CD4-positive, alpha-beta T cell treated with Interleukin-4 for 1 hour (primary cell): ENCODE measurements at regions not wholly inside any gene's neighbourhood (a gene's known extent, or its start where the extent isn't known, plus 50 kb on each side); places are given as distances from the start of the nearest gene placed in this dataset.
"Not testable (repeated sequence)": the region's sequence is repeated elsewhere in the genome, so short reads cannot be mapped to it uniquely, and the experiment has no call there.

ENCODE experiments used
- DNase-seq, 2 donors: peaks; one replicate each; pipeline ENCODE4 v3.0.0-alpha.2; 2020 to 2022

DNA sequence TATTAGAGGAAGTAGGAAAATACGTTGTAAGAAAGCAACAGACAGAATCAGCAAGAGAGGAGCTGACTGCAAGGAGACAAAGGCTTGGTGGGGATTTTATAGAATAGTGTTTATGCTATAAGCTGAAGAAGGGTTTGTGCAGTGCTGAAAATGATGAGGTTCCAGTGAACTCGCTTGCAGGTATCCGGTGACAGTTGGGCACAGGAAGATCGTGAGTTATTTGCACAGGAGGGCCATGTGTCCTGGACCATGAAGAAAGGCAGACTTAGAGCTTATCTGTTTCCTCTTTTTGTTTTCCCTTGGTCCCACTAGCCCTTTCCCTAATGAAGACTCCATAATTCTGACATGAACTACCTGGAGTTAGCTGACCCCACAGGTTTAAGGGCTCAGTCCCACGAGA is 61.4 kb downstream of the NXNL2 start:
- DNase-seq: no peak

DNA sequence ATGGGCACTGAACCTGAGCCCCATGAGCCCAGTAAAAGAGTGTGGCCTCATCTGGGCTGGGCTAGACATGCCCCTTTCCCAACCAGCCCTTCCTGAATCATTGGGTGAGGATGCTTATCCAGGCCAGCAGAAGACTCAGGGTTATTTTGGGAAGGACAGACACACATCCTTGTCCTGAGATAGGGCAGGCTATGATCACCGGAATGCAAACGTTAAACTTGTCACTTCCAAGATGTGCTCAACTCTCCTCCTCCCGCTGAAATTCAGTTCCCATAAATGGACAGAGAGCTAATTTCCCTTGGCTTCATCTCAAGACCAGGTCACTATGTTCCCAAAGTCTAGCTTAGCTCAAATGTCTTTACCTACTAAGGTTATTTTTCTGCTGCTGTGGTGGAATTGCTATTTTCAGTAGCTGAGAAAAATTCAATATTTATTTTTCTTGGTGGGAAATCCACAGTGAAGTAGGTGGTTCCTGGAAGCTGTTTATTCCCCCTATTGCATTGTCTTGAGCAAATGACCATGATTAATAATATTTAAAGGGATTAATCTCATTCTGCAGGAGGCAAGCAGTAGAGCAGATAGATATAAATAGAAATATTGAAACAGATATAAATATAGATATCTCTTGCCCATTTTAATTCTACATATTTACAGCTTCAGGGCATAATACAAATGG is 70.0 kb downstream of the NXNL2 start:
- no peak for DNase-seq

DNA sequence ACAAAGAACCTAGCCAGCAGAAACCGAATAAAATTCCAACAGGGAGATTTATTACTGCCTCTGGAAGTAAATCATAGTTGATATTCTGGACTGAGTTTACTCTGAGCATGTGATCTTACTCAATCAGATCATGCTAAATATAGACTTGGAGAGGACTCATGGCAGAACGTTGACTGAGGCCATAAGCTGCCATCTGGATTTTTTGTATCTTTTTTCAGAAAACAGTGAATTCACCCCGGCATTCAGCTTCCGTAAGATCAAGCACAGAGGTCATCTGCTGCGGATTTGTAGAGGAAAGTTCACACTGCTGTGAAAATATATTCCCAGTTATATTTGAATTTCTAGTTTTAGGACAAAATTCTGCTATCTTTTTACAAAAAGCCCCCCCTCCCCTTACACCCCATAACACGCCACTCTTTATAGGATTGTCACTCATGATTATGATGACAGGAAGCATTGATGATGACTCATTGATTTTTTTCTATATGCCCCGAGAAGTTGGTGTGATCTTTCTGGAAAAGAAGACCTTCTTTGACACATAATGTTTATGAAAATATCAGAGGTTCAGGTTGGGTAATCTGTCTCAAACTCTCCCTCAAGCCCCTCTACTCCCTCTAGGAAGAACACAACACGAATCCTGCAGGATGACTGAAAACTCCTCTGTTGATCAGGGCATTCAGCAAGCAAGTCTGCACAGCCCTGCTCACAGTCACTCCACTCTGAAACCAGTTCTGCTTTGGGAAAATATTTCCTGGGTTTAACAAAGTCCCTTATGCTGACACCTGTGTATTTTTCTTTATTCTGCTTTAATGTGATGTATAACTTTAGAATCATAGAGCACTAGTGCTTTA is 70.8 kb downstream of the NXNL2 start:
- no peak for DNase-seq

DNA sequence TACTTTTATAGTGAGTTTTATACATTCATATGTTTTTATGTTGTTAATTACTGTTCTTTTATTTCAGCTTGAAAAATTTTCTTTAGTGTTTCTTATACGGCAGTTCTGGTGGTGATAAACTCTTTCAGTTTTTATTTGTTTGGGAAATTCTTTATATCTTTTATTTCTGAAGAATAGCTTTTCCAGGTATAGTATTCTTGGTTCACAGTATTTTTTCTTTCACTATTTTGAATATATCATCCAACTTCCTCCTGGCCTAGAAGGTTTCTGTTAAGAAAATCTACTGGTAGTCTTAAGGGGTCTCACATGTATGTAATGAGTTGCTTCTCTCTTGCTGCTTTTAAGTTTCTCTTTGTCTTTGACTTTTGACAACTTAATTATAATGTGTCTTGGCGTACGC is 79.4 kb downstream of the NXNL2 start:
- DNase-seq: no peak

DNA sequence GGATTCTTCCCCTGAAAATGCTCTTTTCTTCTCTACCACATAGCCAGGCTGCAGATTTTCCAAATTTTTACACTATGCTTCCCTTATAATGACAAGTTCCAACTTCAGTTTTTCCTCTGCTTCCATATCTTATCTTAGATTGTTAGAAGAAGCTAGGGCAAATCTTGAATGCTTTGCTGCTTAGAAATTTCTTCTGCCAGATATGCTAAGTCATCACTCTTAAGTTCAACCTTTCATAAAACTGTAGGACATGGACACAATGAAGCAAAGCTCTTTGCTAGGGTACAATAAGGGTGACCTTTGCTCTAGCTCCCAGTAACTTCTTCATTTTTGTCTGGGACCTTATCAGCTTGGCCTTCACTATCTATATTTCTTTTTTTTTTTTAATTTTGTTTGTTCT is 88.7 kb downstream of the NXNL2 start:
- no peak for DNase-seq

DNA sequence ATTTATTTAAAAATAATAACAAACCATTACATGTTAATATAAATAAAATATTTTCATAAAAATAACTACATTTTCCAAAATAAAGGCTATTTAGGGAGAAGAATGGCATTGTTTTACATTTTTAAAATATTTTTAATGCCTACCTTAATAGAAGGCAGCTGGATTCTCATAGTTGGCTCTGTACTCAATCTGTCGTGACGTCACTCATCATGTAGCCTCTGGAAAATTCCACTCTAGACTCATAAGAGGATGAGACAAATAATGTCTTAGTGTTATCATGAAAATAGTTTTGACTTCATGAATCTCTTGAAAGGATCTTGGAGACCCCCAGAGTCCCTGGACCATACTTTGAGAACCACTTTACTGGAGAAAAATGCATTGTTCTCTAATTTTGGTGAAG is 93.1 kb downstream of the NXNL2 start:
- DNase-seq: no peak

DNA sequence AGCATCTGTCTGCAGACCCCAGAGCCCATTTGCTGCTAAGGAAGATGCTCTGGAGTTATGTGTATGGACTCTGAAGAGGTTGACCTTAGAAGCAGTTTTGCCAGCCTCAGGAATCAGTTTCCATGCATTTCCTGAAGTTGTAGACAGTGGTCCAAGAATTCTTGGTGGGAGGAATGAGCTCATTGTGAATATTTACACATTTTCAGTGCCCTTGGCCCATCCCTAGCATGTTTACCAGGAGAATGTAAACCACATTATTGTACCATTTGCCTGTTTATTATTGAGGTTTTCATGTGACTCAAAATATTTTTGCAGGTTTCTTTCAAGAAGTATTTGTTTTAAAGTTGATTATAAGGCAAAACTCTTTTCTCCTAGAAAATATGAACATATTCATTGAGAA is 93.8 kb downstream of the NXNL2 start:
- DNase-seq: no peak

DNA sequence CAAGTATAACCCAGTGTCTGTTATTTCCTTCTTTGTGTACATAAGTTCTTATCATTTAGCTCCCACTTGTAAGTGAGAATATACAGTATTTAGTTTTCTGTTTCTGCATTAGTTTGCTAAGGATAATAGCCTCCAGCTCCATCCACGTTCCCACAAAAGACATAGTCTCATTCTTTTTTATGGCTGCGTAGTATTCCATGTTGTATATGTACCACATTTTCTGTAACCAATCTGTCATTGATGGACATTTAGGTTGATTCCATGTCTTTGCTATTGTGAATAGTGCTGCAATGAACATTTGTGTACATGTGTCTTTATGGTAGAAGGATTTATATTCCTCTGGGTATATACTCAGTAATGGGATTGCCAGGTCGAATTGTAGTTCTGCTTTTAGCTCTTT is 95.6 kb downstream of the NXNL2 start:
- DNase-seq: not testable (repeated sequence)

DNA sequence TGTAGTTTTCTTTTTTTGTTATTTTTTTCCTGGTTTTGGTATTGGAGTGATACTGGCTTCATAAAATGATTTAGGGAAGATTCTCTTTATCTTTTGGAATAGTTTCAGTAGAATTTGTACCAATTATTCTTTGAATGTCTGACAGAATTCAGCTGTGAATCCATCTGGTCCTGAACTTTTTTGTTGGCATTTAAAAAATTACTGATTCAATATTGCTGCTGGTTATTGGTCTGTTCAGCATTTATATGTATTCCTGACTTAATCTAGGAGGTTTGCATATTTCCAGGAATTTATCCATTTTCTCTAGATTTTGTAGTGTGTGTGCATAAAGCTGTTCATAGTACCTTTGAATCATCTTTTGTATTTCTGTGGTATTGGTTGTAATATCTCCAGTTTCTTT is 100.2 kb downstream of the NXNL2 start:
- no peak for DNase-seq

DNA sequence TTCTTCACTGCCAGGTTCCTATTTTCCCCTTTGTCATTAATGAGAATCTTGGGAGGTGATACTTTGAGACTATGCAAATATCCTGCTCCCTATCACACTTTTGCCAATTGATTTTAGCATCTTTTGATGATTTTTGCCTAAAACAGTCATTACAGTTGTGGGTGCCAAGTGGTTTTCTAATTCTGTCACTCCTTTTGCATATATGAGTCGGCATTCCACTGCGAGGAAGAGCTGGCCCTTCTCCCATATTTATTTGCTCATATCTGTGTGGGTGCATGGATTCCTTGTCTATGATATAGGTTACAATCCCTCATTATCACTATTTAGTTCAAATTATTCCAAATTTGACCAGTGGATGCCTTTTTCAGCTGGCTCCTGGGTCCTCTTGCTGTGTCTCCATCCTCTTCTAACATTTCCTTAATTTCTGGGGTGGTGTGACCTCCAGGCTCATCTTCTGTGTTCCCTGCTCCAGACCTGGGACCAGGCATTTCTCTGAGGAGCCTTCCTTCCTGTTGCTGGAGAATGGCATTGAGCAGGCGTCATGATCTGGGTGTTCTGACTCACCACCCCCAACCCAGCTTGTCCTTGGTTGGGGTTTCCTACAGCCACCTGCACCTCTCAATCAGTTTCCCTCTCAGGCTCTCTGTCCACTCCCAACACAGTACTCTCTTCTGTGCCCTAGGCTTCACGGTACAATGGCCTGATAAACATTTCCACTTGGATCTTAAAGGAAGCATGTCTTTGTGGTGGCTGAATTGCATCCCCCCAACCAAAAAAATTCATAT is 106.7 kb downstream of the NXNL2 start:
- DNase-seq: no peak

DNA sequence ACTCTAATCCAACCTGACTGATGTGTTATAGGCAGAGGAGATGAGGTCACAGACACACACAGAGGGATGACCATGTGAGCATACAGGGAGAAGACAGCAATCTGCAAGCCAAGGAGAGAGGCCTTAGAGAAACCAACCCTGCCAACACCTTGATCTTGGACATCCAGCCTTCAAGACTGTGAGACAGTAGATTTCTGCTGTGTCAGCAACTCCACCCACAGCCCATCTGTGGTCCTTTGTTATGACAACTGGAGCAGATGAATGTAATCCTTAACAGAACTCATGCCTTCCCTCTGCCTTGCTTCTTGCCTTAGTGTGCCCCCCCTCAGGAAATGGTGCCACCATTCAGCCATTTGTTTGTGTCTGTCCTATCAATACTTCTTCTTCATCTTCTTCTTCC is 107.4 kb downstream of the NXNL2 start:
- DNase-seq: no peak

DNA sequence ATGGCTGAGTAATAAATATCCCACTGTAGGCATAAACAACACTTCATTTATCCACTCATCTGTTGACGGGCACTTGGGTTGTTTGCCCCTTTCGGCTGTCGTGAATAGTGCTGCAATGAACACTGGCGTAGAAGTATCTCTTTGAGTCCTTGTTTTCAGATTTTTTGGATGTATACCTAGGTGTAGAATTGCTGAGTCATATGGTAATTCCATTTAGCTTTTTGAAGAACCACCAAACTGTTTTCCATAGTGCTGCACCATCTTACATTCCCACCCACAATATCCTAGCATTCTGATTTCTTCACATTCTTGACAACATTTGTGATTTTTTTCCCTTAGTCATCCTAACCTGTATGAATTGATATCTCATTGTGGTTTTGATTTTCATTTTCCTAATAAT is 109.0 kb downstream of the NXNL2 start:
- no peak for DNase-seq

DNA sequence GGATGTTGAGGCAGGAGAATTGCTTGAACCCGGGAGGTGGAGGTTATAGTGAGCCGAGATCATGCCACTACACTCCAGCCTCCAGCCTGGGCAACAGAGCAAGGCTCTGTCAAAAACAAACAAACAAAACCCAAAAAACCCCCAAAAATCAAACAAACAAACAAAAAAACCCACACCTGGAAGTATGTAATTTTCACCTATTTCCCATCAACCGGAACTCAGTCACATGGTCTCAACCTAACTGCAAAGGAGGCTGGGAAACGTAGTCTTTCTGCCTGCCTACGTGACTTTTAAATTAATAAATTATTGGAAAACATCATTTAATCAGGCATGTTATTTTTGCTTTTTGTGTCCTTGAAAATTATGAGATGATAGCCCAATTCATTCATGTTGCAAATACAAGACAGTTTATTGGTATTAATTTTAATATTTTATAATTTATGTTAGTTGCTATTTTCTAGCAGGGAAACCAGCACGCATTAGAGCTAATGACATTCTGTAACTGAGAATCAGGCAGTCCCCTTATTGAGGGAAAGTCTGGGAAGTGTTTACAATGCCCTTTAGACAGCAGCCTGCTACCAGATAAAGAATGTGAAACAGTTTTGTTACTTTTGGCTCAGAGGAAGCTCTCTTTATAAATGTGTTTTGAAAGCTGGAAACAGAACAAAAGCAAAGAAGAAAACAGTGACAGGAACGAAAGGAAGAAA is 110.3 kb downstream of the NXNL2 start:
- DNase-seq: no peak

DNA sequence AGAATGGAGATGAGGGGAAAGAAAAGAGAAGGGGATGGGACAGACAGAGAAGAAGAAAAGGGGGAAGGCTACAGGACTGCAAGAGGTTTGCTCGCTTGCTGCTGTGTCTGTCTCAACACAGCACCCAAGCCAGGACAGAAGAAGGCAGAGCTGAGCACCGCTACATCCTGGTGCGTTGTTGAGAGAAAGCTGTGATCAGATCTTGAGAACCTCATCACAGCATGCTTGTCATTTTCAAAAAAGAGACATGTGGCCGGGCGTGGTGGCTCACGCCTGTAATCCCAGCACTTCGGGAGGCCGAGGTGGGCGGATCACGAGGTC is 110.9 kb downstream of the NXNL2 start:
- no peak for DNase-seq

DNA sequence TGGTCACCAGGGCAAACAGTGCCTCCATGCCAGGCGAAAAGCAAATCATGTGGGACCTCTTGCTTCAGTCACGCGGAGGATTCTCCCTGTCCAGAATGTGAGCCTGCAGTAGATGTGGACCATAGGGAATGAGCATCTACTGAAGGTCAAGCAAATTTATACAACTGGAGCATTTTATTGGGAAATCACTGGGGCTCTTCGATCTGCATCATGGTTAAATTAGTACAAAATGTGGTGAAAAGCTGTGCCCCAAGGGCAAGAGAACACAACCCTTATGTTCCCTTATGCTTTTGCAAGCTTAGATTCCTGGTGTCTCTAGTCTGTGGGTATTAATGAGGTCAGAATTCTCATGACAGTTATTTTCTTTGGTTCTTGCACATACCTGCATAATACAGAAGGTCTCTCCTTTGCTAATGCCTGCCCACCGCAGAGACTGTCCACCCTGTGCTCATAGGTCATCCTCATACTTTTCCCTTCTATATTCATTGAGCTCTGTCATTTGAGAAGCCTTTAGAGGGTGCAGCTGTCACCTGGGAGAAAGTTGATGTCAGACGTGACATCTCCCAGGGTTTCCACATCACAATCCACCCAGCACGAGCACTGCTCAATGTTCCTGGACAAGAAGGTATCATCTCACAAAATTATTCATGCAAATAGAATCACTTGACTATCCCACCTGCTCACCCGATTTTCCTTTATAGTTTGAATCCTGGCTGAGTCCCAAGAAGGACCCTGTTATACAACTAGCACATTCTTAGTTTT is 111.7 kb downstream of the NXNL2 start:
- DNase-seq: no peak

DNA sequence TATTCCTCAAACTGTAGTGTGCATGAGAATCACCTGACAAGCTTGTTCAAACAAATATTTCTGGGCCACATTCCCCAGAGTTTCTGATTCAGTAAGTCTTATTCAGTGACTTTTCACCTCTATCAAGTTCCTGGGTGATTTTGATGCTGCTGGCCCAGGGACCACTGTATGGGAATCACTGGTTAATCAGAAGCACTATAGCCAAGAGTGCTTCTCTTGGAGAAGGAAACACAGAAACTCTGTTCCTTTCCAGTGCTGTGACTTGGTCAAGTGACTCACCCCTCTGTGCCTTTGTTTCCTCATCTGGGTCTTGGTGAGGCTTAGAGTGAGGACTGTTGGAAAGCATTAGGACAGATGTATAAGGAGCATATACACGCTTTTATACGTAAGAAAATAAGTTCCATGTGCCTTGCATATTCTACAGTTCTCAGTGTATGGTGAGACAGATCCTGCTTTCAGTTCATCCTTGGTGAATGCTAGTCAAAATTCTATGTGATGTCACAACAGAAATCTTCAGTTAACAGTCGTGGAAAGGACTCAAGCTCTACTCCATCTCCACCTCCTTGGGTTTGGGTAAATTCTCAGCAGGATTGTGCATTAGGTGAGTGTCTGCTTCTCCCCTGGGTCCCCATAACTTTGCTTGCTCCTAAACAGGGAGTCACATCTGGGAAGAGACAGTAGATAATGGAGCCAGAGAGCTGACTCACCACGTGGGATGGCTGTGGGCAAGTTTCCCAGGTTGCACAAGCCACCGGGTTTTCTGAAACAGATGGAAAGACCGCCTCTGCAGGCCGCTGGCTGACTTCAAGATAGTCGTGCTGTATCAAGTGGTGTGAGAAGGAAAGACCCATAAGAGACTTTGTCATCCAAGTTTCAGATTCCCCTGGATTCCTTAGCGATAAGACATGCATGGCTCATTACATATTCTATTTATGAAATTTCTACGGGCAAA is 117.0 kb downstream of the NXNL2 start:
- no peak for DNase-seq

DNA sequence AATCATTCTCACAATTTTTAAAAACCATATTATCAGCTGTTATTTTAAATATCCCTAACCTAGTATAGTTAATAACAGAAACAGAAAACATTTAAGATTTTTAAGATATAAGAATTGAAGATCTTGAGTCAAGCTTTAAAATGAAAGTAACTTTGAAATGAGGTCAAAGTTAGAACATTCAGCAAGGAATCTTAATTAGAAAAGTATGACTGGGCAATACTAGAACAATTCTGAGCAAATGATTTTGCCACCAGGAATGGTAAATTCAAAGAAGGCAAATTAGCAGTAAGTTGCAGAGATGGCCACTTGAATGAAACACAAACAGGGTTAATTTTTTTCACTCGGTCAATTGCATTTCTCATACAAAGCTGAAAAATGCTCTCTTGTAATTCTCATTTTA is 117.9 kb downstream of the NXNL2 start:
- no peak for DNase-seq

DNA sequence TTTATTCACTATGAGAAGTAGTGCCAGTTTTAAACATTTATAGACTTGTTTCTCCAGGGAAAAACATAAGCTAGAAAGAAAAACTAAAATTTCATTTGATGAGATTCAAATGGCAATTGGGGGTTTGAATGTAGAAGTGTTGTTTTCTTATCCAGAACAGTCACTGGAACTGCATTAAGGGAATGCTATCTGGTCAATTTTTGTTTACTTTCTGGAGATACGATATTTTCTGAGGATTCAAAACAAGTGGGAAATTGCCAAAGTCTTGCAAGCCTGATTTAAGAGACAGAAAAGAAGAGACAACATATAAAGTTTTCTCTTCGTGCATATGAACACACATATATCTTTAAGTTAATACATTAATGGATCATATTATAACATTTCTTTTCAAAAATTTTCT is 118.4 kb downstream of the NXNL2 start:
- no peak for DNase-seq

DNA sequence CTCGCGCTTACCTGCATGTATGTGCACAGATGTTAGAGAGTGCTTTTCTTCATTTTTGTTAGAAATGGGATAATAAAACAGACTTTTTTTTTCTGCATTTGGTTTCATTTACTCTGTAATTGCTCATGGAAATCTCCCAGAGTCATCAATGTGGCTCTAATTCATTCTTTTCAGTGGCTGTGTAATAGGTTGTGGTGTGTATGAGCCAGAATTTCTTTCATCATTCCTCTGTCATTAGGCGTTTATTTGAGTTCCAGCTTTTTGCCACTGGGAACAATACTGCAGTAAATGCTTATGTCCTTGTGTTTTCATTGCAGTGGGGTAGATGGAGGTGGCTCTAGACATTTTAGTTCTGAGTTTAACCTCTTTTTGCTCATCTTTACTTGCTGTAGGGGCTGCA is 118.9 kb downstream of the NXNL2 start:
- no peak for DNase-seq

DNA sequence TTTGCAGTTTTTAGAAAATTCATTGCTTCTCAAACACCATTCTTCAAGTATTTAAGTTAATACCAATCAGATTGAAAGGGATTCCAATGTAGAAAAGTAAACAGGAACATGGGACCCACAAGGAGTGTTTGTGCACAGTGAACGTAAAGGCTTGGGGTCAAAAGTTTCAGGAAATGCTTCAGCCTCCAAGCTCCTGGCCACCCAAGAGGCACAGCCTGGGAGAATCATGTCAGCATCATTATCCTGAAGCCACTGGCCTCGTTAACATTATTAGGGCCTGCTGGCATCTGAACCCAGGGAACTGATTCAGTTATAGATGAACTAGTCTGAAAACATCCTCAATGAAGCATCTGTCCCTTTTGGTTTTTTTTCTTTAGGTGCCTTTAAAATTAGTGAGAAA is 122.9 kb downstream of the NXNL2 start:
- no peak for DNase-seq

DNA sequence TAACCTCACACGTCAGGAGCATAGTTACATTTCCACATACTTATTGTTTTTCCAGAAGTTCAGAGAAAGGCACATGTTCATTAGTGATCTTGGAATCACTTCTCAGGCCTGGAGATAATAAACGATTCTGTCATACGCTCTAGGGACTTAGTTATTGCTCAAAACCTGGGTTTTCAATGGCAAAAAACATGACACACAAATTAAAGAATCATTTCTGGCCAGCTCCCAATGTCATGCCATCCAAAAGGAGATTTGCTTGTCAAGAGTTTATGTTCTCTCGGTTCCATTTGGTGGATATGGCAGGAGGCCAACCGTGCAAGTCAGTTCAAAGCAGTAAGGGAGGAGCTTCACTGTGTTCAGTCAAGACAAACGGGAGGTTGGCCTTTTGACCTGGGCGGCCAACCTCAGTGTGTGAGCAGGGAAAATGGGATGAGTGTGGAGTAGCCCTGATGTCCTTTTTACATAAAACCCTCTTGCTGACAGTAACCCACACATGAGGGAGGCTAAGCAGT is 123.4 kb downstream of the NXNL2 start:
- DNase-seq: no peak
